Ascending aorta (tissue), 2 donors: ENCODE measurements at regions not wholly inside any gene's neighbourhood (a gene's known extent, or its start where the extent isn't known, plus 50 kb on each side); places are given as distances from the start of the nearest gene placed in this dataset.
"Not testable (repeated sequence)": the region's sequence is repeated elsewhere in the genome, so short reads cannot be mapped to it uniquely, and the experiment has no call there.

ENCODE experiments used
- DNase-seq, 2 donors: peaks; one replicate each; pipeline ENCODE4 v3.0.0-alpha.2; 2019; ENCODE audit warnings: low spot score in 2 of 2
- H3K27ac ChIP-seq, 2 donors: fragments of 200-600 bp; sonication (generic); one replicate each; pipeline ENCODE4 v1.5.1; 2016 to 2017; ENCODE audit warnings: mild to moderate bottlenecking in 1 of 2
- H3K27me3 ChIP-seq: fragments of 200-600 bp; sonication (generic); one replicate; pipeline ENCODE4 v1.5.1; 2017
- H3K36me3 ChIP-seq, 2 donors: fragments of 200-600 bp; sonication (generic); one replicate each; pipeline ENCODE4 v1.5.1; 2016
- H3K4me1 ChIP-seq, 2 donors: fragments of 200-600 bp; sonication (generic); one replicate each; pipeline ENCODE4 v1.5.1; 2016 to 2017; ENCODE audit warnings: mild to moderate bottlenecking in 1 of 2
- H3K4me3 ChIP-seq, 2 donors: fragments of 200-600 bp; sonication (generic); one replicate each; pipeline ENCODE4 v1.5.1; 2016 to 2017; ENCODE audit warnings: mild to moderate bottlenecking in 1 of 2
- H3K9me3 ChIP-seq, 2 donors: fragments of 200-600 bp; sonication (generic); one replicate each; pipeline ENCODE4 v1.5.1; 2016
- CTCF ChIP-seq, 3 experiments: fragments of 200-600 bp in 2 of 3; fragments of 450-650 bp in 1 of 3; sonication (generic) in 2 of 3; IDR thresholded peaks; one replicate each; pipeline ENCODE4 v1.5.1; 2016 to 2019; ENCODE audit warnings: antibody characterized with exemption in 3 of 3, mild to moderate bottlenecking in 1 of 3, moderate library complexity in 1 of 3
- intact Hi-C: fragments of 100-400 bp; cut with DNase I; formaldehyde crosslinking; loops from one replicate; pipeline ENCODE4 v1.15.1; 2023

- Histone ChIP-seq H3K27ac (no peak overlapping the region), H3K9me3 (peaks cover 0 to 9% of the 10 kb centered on the region in 2 donors), H3K4me1 (peaks cover 0 to 20% of the 10 kb centered on the region in 2 donors), H3K27me3 (no peaks in the 10 kb centered on the region), H3K4me3 (no peak overlapping the region), H3K36me3 (no peaks in the 10 kb centered on the region)
- TF ChIP-seq CTCF (IDR thresholded peaks at IDR 0.05), result no peak
- DNase-seq, result no peak
- intact Hi-C loops, result no loop called here
Observed at GRCh38 chr5:158588617-158589016, 511.1 kb downstream of the EBF1 start.

- Histone ChIP-seq H3K27me3 (no peaks in the 10 kb centered on the region), H3K4me1 (peaks cover 0 to 10% of the 10 kb centered on the region in 2 donors), H3K36me3 (no peaks in the 10 kb centered on the region), H3K9me3 (peaks cover 0 to 9% of the 10 kb centered on the region in 2 donors), H3K27ac (no peak overlapping the region), H3K4me3 (no peak overlapping the region)
- no peak for TF ChIP-seq CTCF (IDR thresholded peaks at IDR 0.05)
- intact Hi-C loops, result no loop called here
- DNase-seq, result no peak
Observed at GRCh38 chr5:158586054-158586453, 513.7 kb downstream of the EBF1 start.

GRCh38 chr5:158582669-158583068, 517.0 kb downstream of the EBF1 start:
- peaks cover 6 to 25% of the 10 kb centered on the region in 2 donors for H3K9me3 ChIP-seq
- H3K4me1 ChIP-seq, H3K27ac ChIP-seq, H3K36me3 ChIP-seq, DNase-seq, H3K27me3 ChIP-seq, intact Hi-C loops, H3K4me3 ChIP-seq: not testable (repeated sequence)

- Histone ChIP-seq H3K4me1 (no peaks in the 10 kb centered on the region), H3K36me3 (no peaks in the 10 kb centered on the region), H3K27me3 (no peaks in the 10 kb centered on the region), H3K9me3 (peaks cover 0 to 13% of the 10 kb centered on the region in 2 donors), H3K27ac (no peak overlapping the region), H3K4me3 (no peak overlapping the region)
- TF ChIP-seq CTCF (IDR thresholded peaks at IDR 0.05), result no peak
- no peak for DNase-seq
- intact Hi-C loops, result no loop called here
Observed at GRCh38 chr5:158573829-158574228, 525.9 kb downstream of the EBF1 start.

- no peaks in the 10 kb centered on the region for H3K9me3 ChIP-seq
- H3K36me3 ChIP-seq, result no peaks in the 10 kb centered on the region
- no peak overlapping the region for H3K4me3 ChIP-seq
- intact Hi-C loops, result no loop called here
- no peak for DNase-seq
- no peak for TF ChIP-seq CTCF (IDR thresholded peaks at IDR 0.05)
- H3K27me3 ChIP-seq, result no peaks in the 10 kb centered on the region
- no peaks in the 10 kb centered on the region for H3K4me1 ChIP-seq
- H3K27ac ChIP-seq, result no peak overlapping the region
Observed at GRCh38 chr5:158570502-158570901, 529.2 kb downstream of the EBF1 start.

GRCh38 chr5:158569534-158569933, 530.2 kb downstream of the EBF1 start:
- Histone ChIP-seq H3K27me3 (no peaks in the 10 kb centered on the region), H3K27ac (no peak overlapping the region), H3K4me1 (no peaks in the 10 kb centered on the region), H3K4me3 (no peak overlapping the region), H3K9me3 (no peaks in the 10 kb centered on the region), H3K36me3 (no peaks in the 10 kb centered on the region)
- no peak for DNase-seq
- no peak for TF ChIP-seq CTCF (IDR thresholded peaks at IDR 0.05)
- intact Hi-C loops, result no loop called here
